Heart right ventricle (tissue), 16 donors: ENCODE measurements at regions not wholly inside any gene's neighbourhood (a gene's known extent, or its start where the extent isn't known, plus 50 kb on each side); places are given as distances from the start of the nearest gene placed in this dataset.

Experiments
- ATAC-seq, 8 donors: fragments of 200-7000 bp; cut with Tn5 transposase; one replicate each; pipeline ENCODE4 v1.9.1; 2020; ENCODE audit warnings: mild to moderate bottlenecking in 8 of 8, moderate library complexity in 8 of 8, moderate number of reproducible peaks in 1 of 8
- DNase-seq, 2 donors: peaks; one replicate each; pipeline ENCODE4 v3.0.0-alpha.2; 2020
- H3K27ac ChIP-seq, 10 donors: fragments of 200-600 bp; sonication (generic) in 2 of 10; one replicate each; pipeline versions ENCODE4 v1.5.0 to v1.8.0; 2020 to 2022; ENCODE audit warnings: mild to moderate bottlenecking in 3 of 10
- H3K27me3 ChIP-seq, 7 donors: fragments of 200-600 bp; one replicate each; pipeline ENCODE4 v1.8.0; 2021 to 2022; ENCODE audit warnings: mild to moderate bottlenecking in 2 of 7
- H3K36me3 ChIP-seq, 9 donors: fragments of 200-600 bp; sonication (generic) in 1 of 9; one replicate each; pipeline versions ENCODE4 v1.5.0 to v1.8.0; 2020 to 2022; ENCODE audit warnings: mild to moderate bottlenecking in 2 of 9
- H3K4me1 ChIP-seq, 9 donors: fragments of 200-600 bp; sonication (generic) in 1 of 9; one replicate each; pipeline versions ENCODE4 v1.5.0 to v1.8.0; 2020 to 2022; ENCODE audit warnings: mild to moderate bottlenecking in 4 of 9
- H3K4me3 ChIP-seq, 10 donors: fragments of 200-600 bp; sonication (generic) in 2 of 10; one replicate each; pipeline versions ENCODE4 v1.5.0 to v1.8.0; 2020 to 2022; ENCODE audit warnings: mild to moderate bottlenecking in 7 of 10, moderate library complexity in 2 of 10
- H3K9me3 ChIP-seq, 11 donors: fragments of 200-600 bp in 10 of 11; sonication (generic) in 2 of 11; one replicate each; pipeline versions ENCODE4 v1.5.0 to v1.8.0; 2013 to 2022; ENCODE audit warnings: mild to moderate bottlenecking in 2 of 11, control low read depth in 1 of 11, moderate library complexity in 1 of 11
- WGBS, 2 donors: extraction: QIAGEN DNeasy Blood & Tissue Kit; methylation state at CpG; one replicate each; pipeline ENCODE4 v1.1.7; 2013; ENCODE audit warnings: inconsistent platforms in 1 of 2; 5-methylcytosine and 5-hydroxymethylcytosine counted together
- intact Hi-C, 10 donors: fragments of 100-400 bp; cut with DNase I; formaldehyde crosslinking; loops; one replicate each; pipeline versions ENCODE4 v1.11.1 to v1.14.2; 2022
- TF ChIP-seq, protein P1 (sequence below), 9 donors: fragments of 200-600 bp; sonication (generic) in 2 of 9; IDR thresholded peaks; one replicate each; pipeline versions ENCODE4 v1.5.0 to v1.8.0; 2021 to 2022; ENCODE audit warnings: antibody characterized with exemption in 9 of 9, mild to moderate bottlenecking in 5 of 9, moderate library complexity in 1 of 9
- donor health status: Arrhythmogenic right ventricular cardiomyopathy.
- donor health status: ischemic (EF 13 %, LVEDD 7.1; RV severe dilation, severe dysfunction).
- donor health status: healthy with polysubstance abuse.
- donor health status: DM: no; HTN: yes; CAD: no.
- donor health status: DM: no; HTN: no; CAD: no.
- donor health status: ischemic (EF 25% LVEDD 6.9; RV normal size, moderate dysfunction).
- donor health status: ischemic (EF 25% LVEDD 5.7; RV mildly dilated, moderate dysfunction).
- donor health status: healthy.
- donor health status: DM: yes; HTN: yes; CAD: no.
- donor health status: Ischemic cardiomyopathy.
- donor health status: ischemic (EF 35%, LVEDD 5.7; RV mildly dilated, moderate dysfunction).
- donor health status: nonischemic (EF 11% LVEDD 7.7; RV severe dilation, severe dysfunction).
- donor health status: DM: yes; HTN: yes; CAD: no.
- donor health status: PGD.
- donor health status: ischemic (EF 29% LVEDD 5.4; RV normal size, mild dysfunction).
- donor health status: nonischemic (EF 23%, LVEDD 6.1; RV moderate dilation, normal function).

- Histone ChIP-seq H3K4me3 (no peak overlapping the region), H3K36me3 (no peaks in the 10 kb centered on the region), H3K27me3 (peaks cover 0 to 3% (median 0%) of the 10 kb centered on the region in 7 donors), H3K4me1 (peaks cover 0 to 65% (median 6%) of the 10 kb centered on the region in 9 donors), H3K27ac (peak overlapping the region in 1 of 10 donors; percentile 70), H3K9me3 (peaks cover 0 to 14% (median 0%) of the 10 kb centered on the region in 11 donors)
- WGBS, 2 donors = 52 to 55% methylated on average over 1 of the region's 1 CpG
- TF ChIP-seq, protein P1, sequence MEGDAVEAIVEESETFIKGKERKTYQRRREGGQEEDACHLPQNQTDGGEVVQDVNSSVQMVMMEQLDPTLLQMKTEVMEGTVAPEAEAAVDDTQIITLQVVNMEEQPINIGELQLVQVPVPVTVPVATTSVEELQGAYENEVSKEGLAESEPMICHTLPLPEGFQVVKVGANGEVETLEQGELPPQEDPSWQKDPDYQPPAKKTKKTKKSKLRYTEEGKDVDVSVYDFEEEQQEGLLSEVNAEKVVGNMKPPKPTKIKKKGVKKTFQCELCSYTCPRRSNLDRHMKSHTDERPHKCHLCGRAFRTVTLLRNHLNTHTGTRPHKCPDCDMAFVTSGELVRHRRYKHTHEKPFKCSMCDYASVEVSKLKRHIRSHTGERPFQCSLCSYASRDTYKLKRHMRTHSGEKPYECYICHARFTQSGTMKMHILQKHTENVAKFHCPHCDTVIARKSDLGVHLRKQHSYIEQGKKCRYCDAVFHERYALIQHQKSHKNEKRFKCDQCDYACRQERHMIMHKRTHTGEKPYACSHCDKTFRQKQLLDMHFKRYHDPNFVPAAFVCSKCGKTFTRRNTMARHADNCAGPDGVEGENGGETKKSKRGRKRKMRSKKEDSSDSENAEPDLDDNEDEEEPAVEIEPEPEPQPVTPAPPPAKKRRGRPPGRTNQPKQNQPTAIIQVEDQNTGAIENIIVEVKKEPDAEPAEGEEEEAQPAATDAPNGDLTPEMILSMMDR (IDR thresholded peaks at IDR 0.05) = no peak
- intact Hi-C loops = no loop called here
- ATAC-seq (no peak), DNase-seq (no peak)
These were observed 50.1 kb upstream of the SIRPA start for GRCh38 chr20:1845163-1845523.

DNA sequence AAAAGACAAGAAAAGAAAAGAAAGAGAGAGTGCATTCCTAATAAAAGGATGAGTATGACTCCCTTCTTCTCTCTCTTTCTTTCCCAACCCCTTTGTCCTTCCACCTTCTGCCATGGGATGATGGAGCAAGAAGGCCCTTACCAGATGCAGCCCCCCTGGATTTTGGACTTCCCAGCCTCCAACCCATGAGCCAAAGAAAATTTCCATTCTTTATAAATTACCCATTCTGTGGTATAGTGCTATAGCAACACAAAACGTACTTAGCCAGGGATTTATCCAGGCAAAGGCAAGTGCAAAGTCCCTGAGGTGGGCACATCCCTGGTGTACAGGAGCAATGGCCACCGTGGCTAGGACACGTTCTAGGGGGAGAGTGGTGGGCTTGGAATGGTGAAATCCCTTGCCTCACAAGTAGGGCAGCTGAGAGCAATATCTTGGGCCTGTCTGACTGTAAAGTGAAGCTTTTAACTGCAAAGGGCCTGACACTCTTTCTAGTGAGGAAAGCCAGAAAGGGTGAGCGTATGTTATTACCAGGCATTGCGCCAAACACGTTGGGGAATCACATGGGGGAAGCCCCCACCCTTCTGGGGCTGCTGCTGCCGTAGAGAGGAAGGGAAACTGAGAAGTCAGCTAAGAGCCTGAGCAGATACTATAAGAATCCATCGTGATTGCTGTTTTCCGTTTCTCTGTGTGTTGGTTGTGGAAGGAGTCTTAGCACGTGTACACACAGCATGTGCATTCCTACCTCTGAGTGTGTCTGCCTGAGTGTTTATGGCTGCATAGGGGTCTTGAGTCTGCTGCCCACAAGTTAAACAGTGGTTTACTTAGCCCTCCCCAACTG, 50.7 kb upstream of the SIRPA start:
- peaks cover 0 to 3% (median 0%) of the 10 kb centered on the region in 7 donors for H3K27me3 ChIP-seq
- intact Hi-C loops = no loop called here
- no peak overlapping the region for H3K4me3 ChIP-seq
- 21 to 22% methylated on average over 10 of the region's 10 CpGs for WGBS, 2 donors
- ATAC-seq = peak in 7 of 8 donors; percentile 57 to 82 (median 73)
- TF ChIP-seq, protein P1 (IDR thresholded peaks at IDR 0.05) = no peak
- H3K36me3 ChIP-seq = no peaks in the 10 kb centered on the region
- peaks cover 0 to 64% (median 6%) of the 10 kb centered on the region in 9 donors for H3K4me1 ChIP-seq
- H3K27ac ChIP-seq = peak overlapping the region in 2 of 10 donors; percentile 7 to 70
- DNase-seq = peak in 1 of 2 donors; percentile 49
- peaks cover 0 to 14% (median 0%) of the 10 kb centered on the region in 11 donors for H3K9me3 ChIP-seq

GRCh38 chr20:1842281-1842680, 52.9 kb upstream of the SIRPA start:
- TF ChIP-seq, protein P1 (IDR thresholded peaks at IDR 0.05) = no peak
- Histone ChIP-seq H3K4me3 (no peak overlapping the region), H3K4me1 (peaks cover 0 to 63% (median 6%) of the 10 kb centered on the region in 9 donors), H3K9me3 (peaks cover 0 to 10% (median 0%) of the 10 kb centered on the region in 11 donors), H3K27ac (no peak overlapping the region), H3K36me3 (no peaks in the 10 kb centered on the region), H3K27me3 (peaks cover 0 to 5% (median 0%) of the 10 kb centered on the region in 7 donors)
- DNase-seq (no peak), ATAC-seq (no peak)
- intact Hi-C loops = no loop called here
- 94% methylated on average over 7 of the region's 7 CpGs for WGBS, 2 donors

GRCh38 chr20:1841554-1842140, 53.6 kb upstream of the SIRPA start:
- TF ChIP-seq, protein P1 (IDR thresholded peaks at IDR 0.05) = no peak
- DNase-seq = no peak
- Histone ChIP-seq H3K27ac (peak overlapping the region in 5 of 10 donors; percentile 9 to 88 (median 39)), H3K9me3 (peaks cover 0 to 4% (median 0%) of the 10 kb centered on the region in 11 donors), H3K4me3 (no peak overlapping the region), H3K4me1 (peaks cover 0 to 59% (median 6%) of the 10 kb centered on the region in 9 donors), H3K36me3 (no peaks in the 10 kb centered on the region), H3K27me3 (peaks cover 0 to 5% (median 0%) of the 10 kb centered on the region in 7 donors)
- intact Hi-C loops = no loop called here
- peak in 3 of 8 donors; percentile 39 to 48 (median 41) for ATAC-seq
- 71 to 79% methylated on average over 6 of the region's 6 CpGs for WGBS, 2 donors
